ENCODE measurements at regions not wholly inside any gene's neighbourhood (a gene's known extent, or its start where the extent isn't known, plus 50 kb on each side); places are given as distances from the start of the nearest gene placed in this dataset.

DNA sequence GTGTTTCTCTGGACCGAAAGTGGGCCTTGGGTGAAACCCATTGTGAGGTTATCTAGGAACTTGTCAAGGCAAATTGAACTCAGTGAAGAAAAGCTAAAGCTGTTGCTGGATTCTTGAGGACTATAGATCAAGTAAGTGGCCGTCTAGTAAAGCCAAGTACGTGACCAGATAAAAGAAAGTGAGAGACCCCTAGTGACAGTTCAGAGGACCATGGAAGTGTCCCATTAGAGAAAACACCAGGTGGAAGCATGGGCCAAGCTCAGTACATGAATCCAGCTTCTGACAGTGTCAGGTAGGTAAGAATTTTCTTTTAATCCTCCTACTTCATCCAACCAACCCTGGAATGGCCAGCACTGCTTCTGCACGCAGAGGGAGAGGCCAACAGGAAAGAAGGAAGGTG is 349.3 kb upstream of the RGMA start:
- no peaks in the 10 kb centered on the region for H3K36me3 Mint-ChIP-seq (ENCODE audit: low read depth)
- H3K27ac Mint-ChIP-seq: no peak overlapping the region
- intact Hi-C loops (cut with micrococcal nuclease): no loop called here
- H3K4me1 Mint-ChIP-seq (ENCODE audit: low read depth): no peaks in the 10 kb centered on the region
- peaks cover 15% of the 10 kb centered on the region for H3K27me3 Mint-ChIP-seq
- H3K9me3 Mint-ChIP-seq: no peaks in the 10 kb centered on the region
- POLR2A ChIA-PET: no interaction called here
- TF ChIP-seq, protein P1, sequence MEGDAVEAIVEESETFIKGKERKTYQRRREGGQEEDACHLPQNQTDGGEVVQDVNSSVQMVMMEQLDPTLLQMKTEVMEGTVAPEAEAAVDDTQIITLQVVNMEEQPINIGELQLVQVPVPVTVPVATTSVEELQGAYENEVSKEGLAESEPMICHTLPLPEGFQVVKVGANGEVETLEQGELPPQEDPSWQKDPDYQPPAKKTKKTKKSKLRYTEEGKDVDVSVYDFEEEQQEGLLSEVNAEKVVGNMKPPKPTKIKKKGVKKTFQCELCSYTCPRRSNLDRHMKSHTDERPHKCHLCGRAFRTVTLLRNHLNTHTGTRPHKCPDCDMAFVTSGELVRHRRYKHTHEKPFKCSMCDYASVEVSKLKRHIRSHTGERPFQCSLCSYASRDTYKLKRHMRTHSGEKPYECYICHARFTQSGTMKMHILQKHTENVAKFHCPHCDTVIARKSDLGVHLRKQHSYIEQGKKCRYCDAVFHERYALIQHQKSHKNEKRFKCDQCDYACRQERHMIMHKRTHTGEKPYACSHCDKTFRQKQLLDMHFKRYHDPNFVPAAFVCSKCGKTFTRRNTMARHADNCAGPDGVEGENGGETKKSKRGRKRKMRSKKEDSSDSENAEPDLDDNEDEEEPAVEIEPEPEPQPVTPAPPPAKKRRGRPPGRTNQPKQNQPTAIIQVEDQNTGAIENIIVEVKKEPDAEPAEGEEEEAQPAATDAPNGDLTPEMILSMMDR (IDR thresholded peaks at IDR 0.05): no peak
- H3K4me3 Mint-ChIP-seq: no peak overlapping the region
- no peak for ATAC-seq
- DNase-seq: no peak
- CTCF ChIA-PET: no interaction called here

DNA sequence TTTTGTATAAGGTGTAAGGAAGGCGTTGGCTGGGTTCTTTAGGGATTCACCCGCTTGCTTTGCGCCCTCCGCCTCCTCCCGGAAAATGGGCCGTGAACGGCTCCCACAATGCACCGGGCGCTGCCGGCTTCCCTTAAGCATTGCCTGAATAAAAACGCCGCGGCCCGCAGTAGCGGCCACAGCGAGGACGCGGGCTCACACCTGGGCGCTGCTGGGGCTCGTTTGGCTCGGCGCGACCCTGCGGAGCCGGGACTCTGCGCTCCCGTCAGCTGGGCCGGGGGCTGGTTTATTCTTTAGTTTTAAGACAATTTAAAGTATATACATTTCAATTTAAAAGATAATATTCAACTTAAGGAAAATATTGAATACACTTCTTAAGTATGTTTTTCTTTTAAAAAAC is 343.5 kb upstream of the RGMA start:
- no peak overlapping the region for H3K27ac Mint-ChIP-seq
- ATAC-seq: no peak

DNA sequence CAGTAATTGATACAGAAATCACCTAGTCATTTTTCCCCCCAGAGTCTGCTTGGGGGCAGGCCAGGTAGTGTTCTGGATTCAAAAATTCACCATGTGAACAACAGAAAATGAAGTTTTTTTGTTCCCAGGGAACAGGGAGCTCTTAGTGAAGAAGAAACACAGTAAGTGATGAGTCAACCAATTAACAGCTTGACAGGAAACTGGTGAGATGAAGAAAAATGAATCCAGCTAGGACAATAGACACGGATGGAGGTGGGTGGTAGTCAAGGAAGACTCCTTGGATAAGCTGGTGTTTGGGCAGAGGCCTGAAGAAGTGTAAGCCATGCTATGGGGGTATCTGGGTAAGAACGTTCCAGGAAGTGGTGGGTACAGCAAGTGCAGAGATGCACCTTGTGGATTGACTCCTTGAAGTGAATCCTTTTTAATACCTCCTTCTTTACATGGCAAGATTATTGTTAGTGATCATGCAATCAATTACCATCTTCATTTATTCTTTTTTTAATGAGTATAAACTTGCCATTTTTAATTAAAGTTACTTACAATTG is 339.9 kb upstream of the RGMA start:
- H3K4me1 Mint-ChIP-seq (ENCODE audit: low read depth): no peaks in the 10 kb centered on the region
- H3K4me3 Mint-ChIP-seq: no peak overlapping the region
- ChIA-PET CTCF (no interaction called here), POLR2A (no interaction called here)
- H3K27me3 Mint-ChIP-seq: no peaks in the 10 kb centered on the region
- no peak for DNase-seq
- TF ChIP-seq, protein P1 (IDR thresholded peaks at IDR 0.05): no peak
- H3K9me3 Mint-ChIP-seq: no peaks in the 10 kb centered on the region
- no peaks in the 10 kb centered on the region for H3K36me3 Mint-ChIP-seq (ENCODE audit: low read depth)
- no peak overlapping the region for H3K27ac Mint-ChIP-seq
- intact Hi-C loops (cut with micrococcal nuclease): no loop called here
- no peak for ATAC-seq

More for the DNA sequence above, 343.5 kb upstream of the RGMA start:
- peaks cover 1% of the 10 kb centered on the region for H3K27me3 Mint-ChIP-seq
- TF ChIP-seq, protein P1 (IDR thresholded peaks at IDR 0.05): no peak
- H3K36me3 Mint-ChIP-seq (ENCODE audit: low read depth): no peaks in the 10 kb centered on the region
- ChIA-PET CTCF (no interaction called here), POLR2A (no interaction called here)
- H3K4me1 Mint-ChIP-seq (ENCODE audit: low read depth): no peaks in the 10 kb centered on the region
- intact Hi-C loops (cut with micrococcal nuclease): no loop called here
- no peaks in the 10 kb centered on the region for H3K9me3 Mint-ChIP-seq
- no peak for DNase-seq
- H3K4me3 Mint-ChIP-seq: no peak overlapping the region

DNA sequence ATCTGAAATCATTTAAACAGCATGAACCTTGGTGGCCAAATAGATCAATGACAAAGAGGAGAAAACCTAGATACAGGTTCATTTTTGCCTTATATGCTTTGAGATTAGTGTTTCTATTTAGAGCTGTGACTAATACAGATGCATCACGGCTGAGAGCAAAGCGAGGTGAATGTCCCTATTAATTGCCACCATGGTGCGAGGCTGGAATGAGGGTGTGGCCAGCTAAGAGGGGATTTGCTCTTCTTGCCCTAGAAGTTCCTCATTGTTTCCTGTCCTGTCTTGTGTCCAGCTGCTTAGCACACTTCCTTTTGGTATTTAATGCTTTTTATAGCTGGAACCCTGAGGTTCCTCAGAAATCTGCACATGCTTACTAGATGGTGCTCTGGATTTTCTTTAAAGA is 339.1 kb upstream of the RGMA start:
- intact Hi-C loops (cut with micrococcal nuclease): no loop called here
- POLR2A ChIA-PET: no interaction called here
- H3K36me3 Mint-ChIP-seq (ENCODE audit: low read depth): no peaks in the 10 kb centered on the region
- ATAC-seq: no peak
- no peak overlapping the region for H3K4me3 Mint-ChIP-seq
- no peak for DNase-seq
- no peaks in the 10 kb centered on the region for H3K27me3 Mint-ChIP-seq
- CTCF ChIA-PET: no interaction called here
- no peak overlapping the region for H3K27ac Mint-ChIP-seq
- no peaks in the 10 kb centered on the region for H3K4me1 Mint-ChIP-seq (ENCODE audit: low read depth)
- TF ChIP-seq, protein P1 (IDR thresholded peaks at IDR 0.05): no peak
- no peaks in the 10 kb centered on the region for H3K9me3 Mint-ChIP-seq

DNA sequence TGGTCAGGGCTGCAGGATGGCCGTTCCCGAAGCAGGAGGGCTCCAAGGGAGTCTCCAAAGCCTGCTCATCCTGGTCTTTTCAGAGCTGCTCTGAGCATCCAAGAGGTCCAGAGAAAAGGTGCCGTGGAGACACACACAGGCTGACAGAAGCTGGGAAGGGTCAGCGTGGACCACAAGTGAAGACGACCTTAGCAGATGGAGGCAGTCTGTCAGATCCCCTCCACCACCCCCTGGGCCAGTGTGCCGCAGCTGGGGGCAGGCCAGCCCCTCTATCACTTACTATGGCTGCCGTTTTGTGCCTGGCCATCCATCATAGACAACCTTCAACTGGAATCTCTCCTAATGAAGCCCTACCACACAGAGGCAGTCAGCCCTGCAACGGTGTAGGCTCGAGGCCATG is 335.1 kb upstream of the RGMA start:
- CTCF ChIA-PET: no interaction called here
- POLR2A ChIA-PET: no interaction called here

More for the DNA sequence above, 335.1 kb upstream of the RGMA start:
- DNase-seq (no peak), ATAC-seq (no peak)
- no peak overlapping the region for H3K4me3 Mint-ChIP-seq
- no peaks in the 10 kb centered on the region for H3K27me3 Mint-ChIP-seq
- H3K36me3 Mint-ChIP-seq (ENCODE audit: low read depth): no peaks in the 10 kb centered on the region
- H3K27ac Mint-ChIP-seq: no peak overlapping the region
- intact Hi-C loops (cut with micrococcal nuclease): no loop called here
- TF ChIP-seq, protein P1 (IDR thresholded peaks at IDR 0.05): no peak
- no peaks in the 10 kb centered on the region for H3K9me3 Mint-ChIP-seq
- no peaks in the 10 kb centered on the region for H3K4me1 Mint-ChIP-seq (ENCODE audit: low read depth)
